Smooth muscle cell (in vitro differentiated cells): ENCODE measurements at regions not wholly inside any gene's neighbourhood (a gene's known extent, or its start where the extent isn't known, plus 50 kb on each side); places are given as distances from the start of the nearest gene placed in this dataset.

Experiments
- DNase-seq: peaks from one replicate; lab custom pipeline; 2025; ENCODE audit not compliant: unreplicated experiment; lab: John Stamatoyannopoulos, UW
- H2AFZ ChIP-seq: fragments of 200-600 bp; sonication (generic); 2 replicates; pipeline ENCODE4 v1.6.0; 2016; ENCODE audit warnings: antibody characterized with exemption, low read depth, mild to moderate bottlenecking
- H3F3A ChIP-seq: fragments of 200-600 bp; sonication (generic); 2 replicates; pipeline ENCODE4 v1.6.0; 2017; ENCODE audit warnings: antibody characterized with exemption, low read depth
- H3K27ac ChIP-seq: fragments of 200-600 bp; sonication (generic); 2 replicates; pipeline ENCODE4 v1.5.1; 2016; ENCODE audit warnings: low read depth, mild to moderate bottlenecking
- H3K27me3 ChIP-seq: fragments of 200-600 bp; sonication (generic); 2 replicates; pipeline ENCODE4 v1.6.1; 2016; ENCODE audit warnings: low read depth, mild to moderate bottlenecking
- H3K36me3 ChIP-seq: fragments of 200-600 bp; sonication (generic); 2 replicates; pipeline ENCODE4 v1.5.1; 2016; ENCODE audit warnings: low read depth
- H3K4me1 ChIP-seq: fragments of 200-600 bp; sonication (generic); 2 replicates; pipeline ENCODE4 v1.5.1; 2016; ENCODE audit warnings: low read depth
- H3K4me2 ChIP-seq: fragments of 200-600 bp; sonication (generic); 2 replicates; pipeline ENCODE4 v1.6.0; 2016; ENCODE audit warnings: mild to moderate bottlenecking
- H3K4me3 ChIP-seq: fragments of 200-600 bp; sonication (generic); 2 replicates; pipeline ENCODE4 v1.5.1; 2016; ENCODE audit warnings: mild to moderate bottlenecking
- H3K79me2 ChIP-seq: fragments of 200-600 bp; sonication (generic); 2 replicates; pipeline ENCODE4 v1.6.0; 2016; ENCODE audit warnings: low read depth, mild to moderate bottlenecking
- H3K9ac ChIP-seq: fragments of 200-600 bp; sonication (generic); 2 replicates; pipeline ENCODE4 v1.6.0; 2016; ENCODE audit warnings: low read depth
- H3K9me3 ChIP-seq: fragments of 200-600 bp; sonication (generic); replicated peaks from 2 replicates; pipeline ENCODE4 v1.5.1; 2016; ENCODE audit warnings: low read depth
- H4K20me1 ChIP-seq: fragments of 200-600 bp; sonication (generic); 2 replicates; pipeline ENCODE4 v1.6.0; 2016; ENCODE audit warnings: low read depth
- WGBS: methylation state at CpG from one replicate; pipeline ENCODE4 v1.1.7; 2016; ENCODE audit warnings: low lambda C conversion rate; 5-methylcytosine and 5-hydroxymethylcytosine counted together
- TF ChIP-seq, protein P1 (sequence below): fragments of 200-600 bp; sonication (generic); IDR thresholded peaks from 2 replicates; pipeline ENCODE4 v1.5.1; 2017; ENCODE audit warnings: borderline replicate concordance, mild to moderate bottlenecking, antibody characterized with exemption; ENCODE audit not compliant: insufficient read depth, poor library complexity, severe bottlenecking

DNA sequence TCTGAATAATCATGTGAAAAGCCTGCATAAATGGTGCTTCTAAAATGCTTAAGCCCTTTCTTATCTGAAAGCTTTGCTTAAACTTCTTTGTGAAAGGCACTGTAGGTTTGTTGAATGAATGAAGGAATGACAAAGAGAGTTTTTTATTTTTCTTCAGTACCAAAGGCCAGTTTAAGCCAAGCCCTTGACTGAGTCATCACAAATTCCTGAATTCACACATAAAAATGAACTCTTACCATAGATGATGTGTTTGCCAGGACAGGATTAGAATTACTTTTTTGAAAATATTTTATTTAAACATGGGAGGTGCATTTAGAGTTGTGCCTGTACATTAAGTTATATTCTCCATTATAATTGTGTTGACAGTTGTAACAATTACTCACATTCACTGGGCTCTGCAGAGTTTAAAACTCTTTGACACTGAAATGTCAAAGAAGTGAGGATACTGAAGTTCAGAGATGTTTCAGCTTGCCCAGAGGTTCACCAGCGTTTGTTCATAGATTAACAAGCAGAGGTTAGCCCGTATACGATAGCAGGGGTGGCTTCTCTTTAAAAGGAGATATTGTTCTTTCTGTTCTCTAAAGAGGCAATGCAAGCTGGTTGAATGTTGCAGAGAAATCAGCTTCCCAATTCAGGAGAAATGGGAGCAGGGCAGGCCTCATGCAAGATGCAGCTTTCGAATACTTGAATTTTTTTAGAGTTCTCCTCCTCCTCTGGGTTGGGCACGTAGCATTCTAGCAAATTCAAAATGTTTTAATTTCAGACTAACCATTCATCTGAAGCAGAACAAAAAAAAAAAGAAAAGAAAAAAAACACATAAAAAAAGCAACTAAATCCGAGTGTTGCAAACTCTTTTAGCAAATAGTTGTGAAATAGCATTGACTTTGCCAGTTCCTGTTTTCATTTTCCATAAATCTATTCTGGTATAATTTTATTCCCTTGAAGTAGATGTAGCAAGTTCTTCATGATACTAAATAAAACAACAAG, 358.7 kb upstream of the KLF4 start:
- no peaks in the 10 kb centered on the region for H3F3A ChIP-seq
- DNase-seq = no peak
- no peaks in the 10 kb centered on the region for H3K79me2 ChIP-seq
- 80% methylated on average over 6 of the region's 6 CpGs for WGBS
- no peak overlapping the region for H3K9ac ChIP-seq
- no peaks in the 10 kb centered on the region for H3K4me1 ChIP-seq
- TF ChIP-seq, protein P1, sequence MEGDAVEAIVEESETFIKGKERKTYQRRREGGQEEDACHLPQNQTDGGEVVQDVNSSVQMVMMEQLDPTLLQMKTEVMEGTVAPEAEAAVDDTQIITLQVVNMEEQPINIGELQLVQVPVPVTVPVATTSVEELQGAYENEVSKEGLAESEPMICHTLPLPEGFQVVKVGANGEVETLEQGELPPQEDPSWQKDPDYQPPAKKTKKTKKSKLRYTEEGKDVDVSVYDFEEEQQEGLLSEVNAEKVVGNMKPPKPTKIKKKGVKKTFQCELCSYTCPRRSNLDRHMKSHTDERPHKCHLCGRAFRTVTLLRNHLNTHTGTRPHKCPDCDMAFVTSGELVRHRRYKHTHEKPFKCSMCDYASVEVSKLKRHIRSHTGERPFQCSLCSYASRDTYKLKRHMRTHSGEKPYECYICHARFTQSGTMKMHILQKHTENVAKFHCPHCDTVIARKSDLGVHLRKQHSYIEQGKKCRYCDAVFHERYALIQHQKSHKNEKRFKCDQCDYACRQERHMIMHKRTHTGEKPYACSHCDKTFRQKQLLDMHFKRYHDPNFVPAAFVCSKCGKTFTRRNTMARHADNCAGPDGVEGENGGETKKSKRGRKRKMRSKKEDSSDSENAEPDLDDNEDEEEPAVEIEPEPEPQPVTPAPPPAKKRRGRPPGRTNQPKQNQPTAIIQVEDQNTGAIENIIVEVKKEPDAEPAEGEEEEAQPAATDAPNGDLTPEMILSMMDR = no peak
- no peak overlapping the region for H3K4me2 ChIP-seq
- H2AFZ ChIP-seq = no peak overlapping the region
- no peaks in the 10 kb centered on the region for H3K9me3 ChIP-seq
- no peaks in the 10 kb centered on the region for H4K20me1 ChIP-seq
- no peaks in the 10 kb centered on the region for H3K27me3 ChIP-seq
- H3K27ac ChIP-seq = no peak overlapping the region
- no peaks in the 10 kb centered on the region for H3K36me3 ChIP-seq
- no peak overlapping the region for H3K4me3 ChIP-seq

GRCh38 chr9:107842530-107842929, 353.0 kb upstream of the KLF4 start:
- 87% methylated on average over 6 of the region's 6 CpGs for WGBS
- no peak overlapping the region for H3K4me2 ChIP-seq
- H4K20me1 ChIP-seq = no peaks in the 10 kb centered on the region
- no peak overlapping the region for H2AFZ ChIP-seq
- no peaks in the 10 kb centered on the region for H3K9me3 ChIP-seq
- H3K4me3 ChIP-seq = no peak overlapping the region
- H3F3A ChIP-seq = no peaks in the 10 kb centered on the region
- TF ChIP-seq, protein P1 = no peak
- no peaks in the 10 kb centered on the region for H3K27me3 ChIP-seq
- H3K9ac ChIP-seq = no peak overlapping the region
- H3K79me2 ChIP-seq = no peaks in the 10 kb centered on the region
- no peak for DNase-seq
- H3K36me3 ChIP-seq = no peaks in the 10 kb centered on the region
- H3K4me1 ChIP-seq = no peaks in the 10 kb centered on the region
- H3K27ac ChIP-seq = no peak overlapping the region

GRCh38 chr9:107841076-107841475, 351.5 kb upstream of the KLF4 start:
- Histone ChIP-seq H3K27me3 (no peaks in the 10 kb centered on the region), H2AFZ (no peak overlapping the region), H3K9me3 (no peaks in the 10 kb centered on the region), H3K79me2 (no peaks in the 10 kb centered on the region), H3K27ac (no peak overlapping the region), H3K4me1 (no peaks in the 10 kb centered on the region), H3F3A (no peaks in the 10 kb centered on the region), H3K4me3 (no peak overlapping the region), H3K4me2 (no peak overlapping the region), H3K9ac (no peak overlapping the region), H4K20me1 (no peaks in the 10 kb centered on the region), H3K36me3 (no peaks in the 10 kb centered on the region)
- 87% methylated on average over 2 of the region's 2 CpGs for WGBS
- no peak for DNase-seq
- TF ChIP-seq, protein P1 = no peak
